ENCODE measurements at regions not wholly inside any gene's neighbourhood (a gene's known extent, or its start where the extent isn't known, plus 50 kb on each side); places are given as distances from the start of the nearest gene placed in this dataset.

DNA sequence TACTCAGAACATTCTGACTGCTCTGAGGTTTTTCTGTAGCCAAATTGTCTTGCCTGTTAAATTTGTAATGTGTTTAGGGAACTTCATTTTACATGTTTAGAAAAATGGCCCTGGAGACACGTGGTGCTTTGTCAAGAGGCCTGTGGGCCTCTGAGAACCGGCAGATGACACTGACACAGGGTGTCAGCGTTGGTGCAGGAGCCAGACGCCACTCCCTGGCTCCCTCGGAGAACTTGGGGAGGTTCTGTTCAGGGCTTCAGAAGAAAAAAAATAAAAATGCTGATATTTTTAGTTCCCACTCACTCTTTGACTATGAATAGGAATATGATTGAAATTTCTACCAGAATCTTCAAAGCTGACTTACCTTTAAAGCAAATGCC, 190.9 kb upstream of the GATB start:
- TF ChIP-seq, protein P1, sequence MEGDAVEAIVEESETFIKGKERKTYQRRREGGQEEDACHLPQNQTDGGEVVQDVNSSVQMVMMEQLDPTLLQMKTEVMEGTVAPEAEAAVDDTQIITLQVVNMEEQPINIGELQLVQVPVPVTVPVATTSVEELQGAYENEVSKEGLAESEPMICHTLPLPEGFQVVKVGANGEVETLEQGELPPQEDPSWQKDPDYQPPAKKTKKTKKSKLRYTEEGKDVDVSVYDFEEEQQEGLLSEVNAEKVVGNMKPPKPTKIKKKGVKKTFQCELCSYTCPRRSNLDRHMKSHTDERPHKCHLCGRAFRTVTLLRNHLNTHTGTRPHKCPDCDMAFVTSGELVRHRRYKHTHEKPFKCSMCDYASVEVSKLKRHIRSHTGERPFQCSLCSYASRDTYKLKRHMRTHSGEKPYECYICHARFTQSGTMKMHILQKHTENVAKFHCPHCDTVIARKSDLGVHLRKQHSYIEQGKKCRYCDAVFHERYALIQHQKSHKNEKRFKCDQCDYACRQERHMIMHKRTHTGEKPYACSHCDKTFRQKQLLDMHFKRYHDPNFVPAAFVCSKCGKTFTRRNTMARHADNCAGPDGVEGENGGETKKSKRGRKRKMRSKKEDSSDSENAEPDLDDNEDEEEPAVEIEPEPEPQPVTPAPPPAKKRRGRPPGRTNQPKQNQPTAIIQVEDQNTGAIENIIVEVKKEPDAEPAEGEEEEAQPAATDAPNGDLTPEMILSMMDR (conservative IDR thresholded peaks at IDR 0.05) = no peak
- no peak overlapping the region for H3K27ac ChIP-seq

DNA sequence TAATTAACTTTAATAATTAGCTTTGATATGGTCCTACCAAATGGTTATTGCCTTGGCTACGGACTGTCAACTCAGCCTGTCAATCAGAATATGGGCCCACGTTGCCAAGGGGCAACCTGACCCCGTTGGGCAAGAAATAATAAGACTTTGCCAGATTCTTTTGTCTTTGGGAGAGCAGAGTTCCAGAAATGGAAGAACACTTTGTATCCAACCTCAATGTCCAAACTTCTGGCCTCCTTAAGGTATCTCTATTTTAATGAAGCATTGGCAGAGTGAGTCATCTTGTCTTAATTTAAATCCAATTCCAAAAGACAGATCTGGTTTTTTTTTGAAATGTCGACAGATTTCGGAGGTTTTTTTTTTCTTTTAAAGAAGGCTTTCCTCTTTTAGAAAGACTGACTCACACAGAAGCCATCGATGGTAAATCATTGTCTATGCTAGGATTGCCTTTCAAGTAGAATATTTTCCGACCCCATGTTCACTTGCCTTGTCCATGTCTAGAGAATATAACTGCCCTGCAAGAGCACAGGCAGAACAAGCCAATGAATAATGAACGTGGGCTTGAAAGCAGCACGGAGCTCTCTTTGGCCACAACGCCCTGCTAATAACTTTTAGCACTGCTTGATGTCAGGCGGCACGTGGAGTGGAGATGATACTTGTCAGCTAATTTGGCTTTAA, 190.3 kb upstream of the GATB start:
- H3K27ac ChIP-seq = no peak overlapping the region
- TF ChIP-seq, protein P1 (conservative IDR thresholded peaks at IDR 0.05) = no peak

DNA sequence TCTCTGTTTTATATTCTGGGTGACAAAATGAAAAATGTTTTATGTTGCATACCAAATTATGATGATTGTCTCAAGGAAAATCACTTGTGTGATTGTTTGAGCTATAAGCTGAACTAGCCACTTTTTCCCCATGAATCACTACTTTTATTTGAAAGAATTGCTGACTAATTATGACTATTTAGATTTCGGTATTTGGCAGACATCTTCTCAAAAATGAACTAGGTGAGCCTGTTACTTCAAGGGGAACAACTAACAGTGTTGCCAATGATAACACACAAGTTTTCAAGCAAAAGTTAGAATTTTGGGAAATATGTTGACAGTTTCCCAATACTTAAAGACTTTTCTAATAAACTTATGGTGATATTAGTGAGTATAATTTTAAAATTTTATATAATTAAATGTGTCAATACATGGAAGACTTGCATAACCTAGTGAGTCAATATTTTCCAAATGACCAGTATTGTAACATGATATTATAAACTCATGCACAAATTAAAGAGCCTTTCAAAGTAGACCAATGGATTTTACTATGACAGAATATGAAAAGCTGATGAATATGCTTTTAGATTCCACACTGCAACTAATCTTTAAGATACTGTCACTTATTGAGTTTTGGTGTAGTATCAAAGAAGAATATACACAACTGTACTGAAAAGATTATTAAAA, 187.7 kb upstream of the GATB start:
- H3K27ac ChIP-seq = no peak overlapping the region
- TF ChIP-seq, protein P1 (conservative IDR thresholded peaks at IDR 0.05) = no peak

DNA sequence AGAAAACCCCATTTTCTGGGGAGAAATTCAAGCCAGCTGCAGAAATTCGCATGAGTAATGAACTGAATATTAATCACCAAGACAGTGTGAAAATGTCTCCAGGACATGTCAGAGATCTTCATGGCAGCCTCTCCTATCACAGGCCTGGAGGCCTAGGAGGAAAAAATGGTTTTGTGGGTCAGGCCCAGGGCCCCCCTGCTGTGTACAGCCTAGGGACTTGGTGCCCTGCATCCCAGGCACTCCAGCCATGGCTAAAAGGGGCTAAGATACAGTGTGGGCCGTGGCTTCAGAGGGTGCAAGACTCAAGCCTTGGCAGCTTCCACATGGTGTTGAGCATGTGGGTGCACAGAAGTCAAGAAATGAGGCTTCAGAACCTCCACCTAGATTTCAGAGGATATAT, 185.9 kb upstream of the GATB start:
- TF ChIP-seq, protein P1 (conservative IDR thresholded peaks at IDR 0.05) = no peak
- H3K27ac ChIP-seq = no peak overlapping the region

DNA sequence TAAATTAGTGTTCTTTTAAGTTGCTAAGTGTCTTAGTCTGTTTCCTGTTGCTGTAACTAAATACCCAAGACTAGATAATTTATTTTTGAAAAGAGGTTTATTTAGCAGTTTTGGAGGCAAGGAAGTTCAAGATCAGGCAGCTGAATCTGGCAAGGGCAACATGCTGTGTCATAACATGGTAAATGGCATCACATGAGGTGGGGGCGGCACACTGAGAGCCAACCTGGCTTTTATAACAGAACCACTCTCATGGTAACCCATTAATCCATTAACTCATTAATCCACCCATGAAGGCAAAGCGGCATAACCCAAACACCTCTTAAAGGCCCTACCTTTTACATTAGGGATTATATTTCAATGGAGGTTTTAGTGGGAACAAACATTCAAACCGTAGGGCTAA, 182.2 kb upstream of the GATB start:
- TF ChIP-seq, protein P1 (conservative IDR thresholded peaks at IDR 0.05) = no peak
- no peak overlapping the region for H3K27ac ChIP-seq

DNA sequence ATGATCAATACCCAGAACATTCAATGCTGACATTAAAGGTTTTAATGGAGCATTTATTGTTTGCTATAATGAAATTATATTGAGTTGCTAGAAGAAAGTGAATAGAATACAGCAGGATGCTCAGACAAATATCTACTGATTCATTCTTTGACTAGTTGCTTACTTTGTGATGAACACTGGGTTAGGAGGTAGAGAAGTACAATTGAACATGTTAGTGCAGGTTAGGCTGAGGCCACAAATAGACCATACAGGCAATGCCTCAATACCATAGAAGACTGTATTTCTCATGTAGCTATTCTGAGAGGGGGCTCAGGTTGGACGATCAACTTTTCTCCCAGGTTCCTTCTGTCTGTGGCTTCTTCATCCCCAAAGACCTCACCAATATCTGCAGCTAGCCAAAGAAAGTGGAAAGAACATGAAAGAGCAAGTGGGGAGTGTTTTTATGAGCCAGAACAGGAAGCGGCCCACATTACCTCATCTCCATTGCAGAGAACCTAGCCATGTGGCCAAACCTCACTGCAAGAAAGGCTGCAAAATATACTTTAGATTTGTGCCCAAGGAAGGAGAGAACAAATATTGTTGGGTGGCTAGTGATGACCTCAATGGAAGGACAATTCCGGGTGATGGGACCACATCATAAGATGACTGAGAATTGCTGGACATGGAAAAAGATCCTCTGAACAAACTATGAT, 180.3 kb upstream of the GATB start:
- TF ChIP-seq, protein P1 (conservative IDR thresholded peaks at IDR 0.05) = no peak
- no peak overlapping the region for H3K27ac ChIP-seq

DNA sequence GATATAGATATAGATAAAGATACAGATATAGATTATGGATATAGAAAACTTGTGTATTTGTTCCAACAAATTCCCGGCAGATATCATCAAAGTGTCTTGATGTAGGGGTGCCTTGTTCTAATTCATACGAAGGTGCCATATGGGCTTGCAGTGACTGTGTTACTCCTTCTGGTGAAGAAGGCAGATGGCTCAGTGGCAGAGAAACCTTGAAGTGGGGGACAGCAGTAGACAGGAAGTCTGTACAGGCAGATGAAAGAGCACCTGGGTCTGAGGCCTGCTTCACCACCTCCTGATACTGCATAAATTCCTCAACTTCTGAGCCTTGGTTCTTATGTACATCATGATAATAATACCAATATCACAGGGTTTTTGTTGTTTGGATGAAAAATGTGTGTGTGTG, 179.5 kb upstream of the GATB start:
- no peak overlapping the region for H3K27ac ChIP-seq
- TF ChIP-seq, protein P1 (conservative IDR thresholded peaks at IDR 0.05) = no peak
